ENCODE measurements at regions not wholly inside any gene's neighbourhood (a gene's known extent, or its start where the extent isn't known, plus 50 kb on each side); places are given as distances from the start of the nearest gene placed in this dataset.
"Not testable (repeated sequence)": the region's sequence is repeated elsewhere in the genome, so short reads cannot be mapped to it uniquely, and the experiment has no call there.

DNA sequence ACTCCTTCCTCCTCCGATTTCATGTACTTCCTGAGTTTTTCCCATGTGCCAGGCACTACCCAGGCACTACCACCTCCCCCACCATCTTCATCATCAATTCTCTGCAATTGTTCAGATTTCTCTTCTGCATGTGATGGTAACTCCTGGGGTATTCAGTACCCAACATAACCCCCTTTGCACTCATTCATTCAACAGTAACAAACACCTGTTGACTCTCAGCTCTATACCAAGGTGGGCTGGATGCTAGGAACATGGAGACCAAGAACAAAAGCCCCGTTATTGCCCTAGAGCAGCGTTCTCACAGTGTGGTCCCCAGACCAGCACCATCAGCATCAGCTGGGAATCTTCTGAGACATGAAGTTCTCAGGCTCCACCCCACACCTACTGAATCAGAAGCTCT lies 113.0 kb upstream of the CHD2 start:
- Histone ChIP-seq H3K4me3 (no peak overlapping the region), H3K9me3 (no peaks in the 10 kb centered on the region), H3K36me3 (no peaks in the 10 kb centered on the region), H3K4me1 (ENCODE audit: insufficient read depth) (no peaks in the 10 kb centered on the region), H3K27me3 (no peaks in the 10 kb centered on the region), H3K27ac (no peak overlapping the region)
- intact Hi-C loops (cut with DNase I), result no loop called here
- no peak for DNase-seq
- WGBS, 3 donors, result 88 to 93% (median 88%) methylated on average over 3 of the region's 3 CpGs
- no peak for TF ChIP-seq POLR2A (IDR thresholded peaks at IDR 0.05)
- TF ChIP-seq CTCF (IDR thresholded peaks at IDR 0.05), result no peak
- TF ChIP-seq EP300 (IDR thresholded peaks at IDR 0.05), result no peak

GRCh38 chr15:92788196-92788595 lies 111.9 kb upstream of the CHD2 start:
- intact Hi-C loops (cut with DNase I), result no loop called here
- H3K27me3 ChIP-seq, result no peaks in the 10 kb centered on the region
- no peaks in the 10 kb centered on the region for H3K9me3 ChIP-seq
- H3K27ac ChIP-seq, result no peak overlapping the region
- no peaks in the 10 kb centered on the region for H3K36me3 ChIP-seq
- 93 to 99% (median 94%) methylated on average over 5 of the region's 5 CpGs for WGBS, 3 donors
- H3K4me3 ChIP-seq, result no peak overlapping the region
- DNase-seq, result no peak
- H3K4me1 ChIP-seq (ENCODE audit: insufficient read depth), result no peaks in the 10 kb centered on the region
- no peak for TF ChIP-seq EP300 (IDR thresholded peaks at IDR 0.05)
- no peak for TF ChIP-seq POLR2A (IDR thresholded peaks at IDR 0.05)

GRCh38 chr15:92788793-92789192 lies 111.3 kb upstream of the CHD2 start:
- 97 to 99% (median 98%) methylated on average over 15 of the region's 15 CpGs for WGBS, 3 donors
- H3K27ac ChIP-seq; intact Hi-C loops (cut with DNase I); H3K9me3 ChIP-seq; H3K36me3 ChIP-seq; H3K4me1 ChIP-seq (ENCODE audit: insufficient read depth); DNase-seq; H3K27me3 ChIP-seq; H3K4me3 ChIP-seq: not testable (repeated sequence)

- intact Hi-C loops (cut with DNase I), result loop anchor here in 2 of 4 donors (5.0 to 10.0 kb wide), 3 partner anchors 229 to 1319 kb away; no protein-coding TSS in a partner anchor
- DNase-seq, result no peak
- Histone ChIP-seq H3K9me3 (no peaks in the 10 kb centered on the region), H3K27ac (no peak overlapping the region), H3K4me1 (ENCODE audit: insufficient read depth) (peaks cover 2% of the 10 kb centered on the region), H3K4me3 (no peak overlapping the region), H3K27me3 (no peaks in the 10 kb centered on the region), H3K36me3 (no peaks in the 10 kb centered on the region)
- TF ChIP-seq CTCF (IDR thresholded peaks at IDR 0.05), result no peak
- WGBS, 3 donors, result 52 to 75% (median 62%) methylated on average over 1 of the region's 1 CpG
Measured at GRCh38 chr15:92796161-92796611, 103.9 kb upstream of the CHD2 start.

- WGBS, 3 donors, result 66 to 74% (median 71%) methylated on average over 12 of the region's 12 CpGs
- peaks cover 6% of the 10 kb centered on the region for H3K4me1 ChIP-seq (ENCODE audit: insufficient read depth)
- H3K27me3 ChIP-seq, result no peaks in the 10 kb centered on the region
- intact Hi-C loops (cut with DNase I), result loop anchor here in 2 of 4 donors (5.0 to 10.0 kb wide), 3 partner anchors 227 to 1317 kb away; no protein-coding TSS in a partner anchor
- peak in 1 of 5 donors; percentile 37 for DNase-seq
- H3K9me3 ChIP-seq, result no peaks in the 10 kb centered on the region
- H3K4me3 ChIP-seq, result no peak overlapping the region
- peak overlapping the region in 1 of 2 donors; percentile 39 for H3K27ac ChIP-seq
- TF ChIP-seq EP300 (IDR thresholded peaks at IDR 0.05) (no peak), CTCF (IDR thresholded peaks at IDR 0.05) (peak; percentile 67 to 83 (median 81)), POLR2A (IDR thresholded peaks at IDR 0.05) (no peak)
- H3K36me3 ChIP-seq, result no peaks in the 10 kb centered on the region
Measured at GRCh38 chr15:92797168-92798052, 102.7 kb upstream of the CHD2 start.
